ENCODE measurements at regions not wholly inside any gene's neighbourhood (a gene's known extent, or its start where the extent isn't known, plus 50 kb on each side); places are given as distances from the start of the nearest gene placed in this dataset.

DNA sequence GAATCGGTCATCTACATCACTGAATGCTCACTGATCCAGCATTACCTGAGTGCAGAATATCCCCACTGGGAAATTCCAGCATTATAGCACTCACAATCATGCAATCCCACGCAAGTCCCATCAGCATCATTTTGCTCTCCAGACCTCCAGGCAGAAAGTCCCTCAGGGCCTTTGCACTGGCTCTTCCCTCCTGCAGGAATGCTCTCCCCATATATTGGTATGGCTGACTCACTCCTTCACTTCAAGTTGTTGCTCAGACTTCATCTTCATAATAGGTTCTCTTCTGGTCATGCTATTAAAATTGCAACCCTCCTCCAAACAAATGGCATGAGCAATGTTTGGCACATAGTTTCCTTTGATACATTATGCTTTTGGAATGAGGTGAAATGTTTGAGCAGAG is 64.7 kb upstream of the CELF4 start:
- Mint-ChIP-seq H3K4me3 (ENCODE audit: unreplicated experiment) (no peak overlapping the region), H3K27me3 (ENCODE audit: insufficient read depth, unreplicated experiment) (no peaks in the 10 kb centered on the region), H3K36me3 (ENCODE audit: insufficient read depth, unreplicated experiment) (no peaks in the 10 kb centered on the region), H3K4me1 (ENCODE audit: insufficient read depth, unreplicated experiment) (no peaks in the 10 kb centered on the region), H3K9me3 (ENCODE audit: unreplicated experiment) (no peaks in the 10 kb centered on the region), H3K27ac (ENCODE audit: low read depth, unreplicated experiment) (no peak overlapping the region)
- no TSS peak for BruUV-seq (replicated peaks)
- POLR2A ChIA-PET = no interaction called here
- CTCF ChIA-PET = no interaction called here
- no peak for DNase-seq (ENCODE audit: unreplicated experiment)
- intact Hi-C loops (cut with micrococcal nuclease) = no loop called here
- TF ChIP-seq, protein P1, sequence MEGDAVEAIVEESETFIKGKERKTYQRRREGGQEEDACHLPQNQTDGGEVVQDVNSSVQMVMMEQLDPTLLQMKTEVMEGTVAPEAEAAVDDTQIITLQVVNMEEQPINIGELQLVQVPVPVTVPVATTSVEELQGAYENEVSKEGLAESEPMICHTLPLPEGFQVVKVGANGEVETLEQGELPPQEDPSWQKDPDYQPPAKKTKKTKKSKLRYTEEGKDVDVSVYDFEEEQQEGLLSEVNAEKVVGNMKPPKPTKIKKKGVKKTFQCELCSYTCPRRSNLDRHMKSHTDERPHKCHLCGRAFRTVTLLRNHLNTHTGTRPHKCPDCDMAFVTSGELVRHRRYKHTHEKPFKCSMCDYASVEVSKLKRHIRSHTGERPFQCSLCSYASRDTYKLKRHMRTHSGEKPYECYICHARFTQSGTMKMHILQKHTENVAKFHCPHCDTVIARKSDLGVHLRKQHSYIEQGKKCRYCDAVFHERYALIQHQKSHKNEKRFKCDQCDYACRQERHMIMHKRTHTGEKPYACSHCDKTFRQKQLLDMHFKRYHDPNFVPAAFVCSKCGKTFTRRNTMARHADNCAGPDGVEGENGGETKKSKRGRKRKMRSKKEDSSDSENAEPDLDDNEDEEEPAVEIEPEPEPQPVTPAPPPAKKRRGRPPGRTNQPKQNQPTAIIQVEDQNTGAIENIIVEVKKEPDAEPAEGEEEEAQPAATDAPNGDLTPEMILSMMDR (IDR thresholded peaks at IDR 0.05; ENCODE audit: unreplicated experiment) = no peak

DNA sequence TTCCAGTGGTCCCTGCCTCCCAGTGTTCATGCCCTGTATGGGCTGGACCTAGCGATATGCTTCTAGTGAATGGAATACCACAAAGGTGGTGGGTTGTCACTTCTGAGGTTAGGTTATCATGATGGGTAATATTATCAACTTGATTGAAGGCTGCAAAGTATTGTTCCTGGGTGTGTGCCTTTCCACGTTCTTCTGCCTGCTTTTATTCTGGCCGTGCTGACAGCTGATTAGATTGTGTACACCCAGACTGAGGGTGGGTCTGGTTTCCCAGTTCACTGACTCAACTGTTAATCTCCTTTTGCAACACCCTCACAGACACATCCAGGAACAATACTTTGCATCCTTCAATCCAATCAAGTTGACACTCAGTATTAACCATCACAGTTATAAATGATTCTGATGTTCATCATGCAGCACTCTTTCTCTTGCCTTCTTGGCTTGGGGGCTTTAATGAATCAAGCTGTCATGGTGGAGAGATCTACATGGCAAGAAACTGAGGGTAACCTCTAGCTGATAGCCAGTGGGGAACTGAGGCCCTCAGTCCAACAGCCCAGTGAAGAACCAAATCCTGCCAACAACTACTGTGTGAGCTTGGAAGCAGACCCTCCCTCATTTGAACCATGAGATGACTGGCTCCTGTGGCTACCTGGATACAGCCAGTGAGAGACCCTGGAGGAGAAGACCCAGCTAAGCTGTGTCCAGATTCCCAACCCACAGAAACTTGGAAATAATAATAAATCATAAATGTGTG is 63.0 kb upstream of the CELF4 start:
- no peak overlapping the region for H3K27ac Mint-ChIP-seq (ENCODE audit: low read depth, unreplicated experiment)

DNA sequence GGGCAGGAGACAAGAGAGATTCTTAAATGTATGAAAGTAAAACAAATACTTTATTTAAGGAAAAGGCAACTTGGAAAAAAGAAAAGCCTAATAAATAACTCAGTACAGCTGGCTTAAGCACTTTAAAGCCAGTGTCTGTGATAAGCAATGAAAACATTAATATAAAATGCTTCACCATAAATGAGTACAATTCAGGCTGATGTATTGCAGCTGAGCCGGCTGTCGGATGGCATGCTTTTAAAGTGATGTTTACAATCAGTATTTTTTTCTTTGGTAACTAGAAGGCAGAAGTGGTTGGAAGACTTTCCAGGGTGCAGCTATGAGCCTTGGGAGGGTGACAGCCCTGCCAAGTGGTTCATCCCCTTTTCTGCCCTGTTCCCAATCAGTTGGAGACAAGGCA is 58.7 kb upstream of the CELF4 start:
- no peaks in the 10 kb centered on the region for H3K27me3 Mint-ChIP-seq (ENCODE audit: insufficient read depth, unreplicated experiment)
- CTCF ChIA-PET = interaction anchor here (1.2 kb wide), 1 partner anchor 87 kb away, joined by 3 read pairs; no protein-coding TSS in a partner anchor
- no TSS peak for BruUV-seq (replicated peaks)
- POLR2A ChIA-PET = no interaction called here
- intact Hi-C loops (cut with micrococcal nuclease) = no loop called here
- no peaks in the 10 kb centered on the region for H3K36me3 Mint-ChIP-seq (ENCODE audit: insufficient read depth, unreplicated experiment)
- no peak overlapping the region for H3K4me3 Mint-ChIP-seq (ENCODE audit: unreplicated experiment)
- no peak for DNase-seq (ENCODE audit: unreplicated experiment)
- TF ChIP-seq, protein P1 (IDR thresholded peaks at IDR 0.05; ENCODE audit: unreplicated experiment) = no peak
- peaks cover 7% of the 10 kb centered on the region for H3K9me3 Mint-ChIP-seq (ENCODE audit: unreplicated experiment)
- no peak overlapping the region for H3K27ac Mint-ChIP-seq (ENCODE audit: low read depth, unreplicated experiment)
- no peaks in the 10 kb centered on the region for H3K4me1 Mint-ChIP-seq (ENCODE audit: insufficient read depth, unreplicated experiment)

More for the DNA sequence above, 63.0 kb upstream of the CELF4 start:
- no TSS peak for BruUV-seq (replicated peaks)
- Mint-ChIP-seq H3K27me3 (ENCODE audit: insufficient read depth, unreplicated experiment) (no peaks in the 10 kb centered on the region), H3K36me3 (ENCODE audit: insufficient read depth, unreplicated experiment) (no peaks in the 10 kb centered on the region), H3K4me3 (ENCODE audit: unreplicated experiment) (no peak overlapping the region), H3K4me1 (ENCODE audit: insufficient read depth, unreplicated experiment) (no peaks in the 10 kb centered on the region), H3K9me3 (ENCODE audit: unreplicated experiment) (peaks cover 5% of the 10 kb centered on the region)
- intact Hi-C loops (cut with micrococcal nuclease) = no loop called here
- CTCF ChIA-PET = no interaction called here
- TF ChIP-seq, protein P1 (IDR thresholded peaks at IDR 0.05; ENCODE audit: unreplicated experiment) = no peak
- no peak for DNase-seq (ENCODE audit: unreplicated experiment)
- POLR2A ChIA-PET = no interaction called here

DNA sequence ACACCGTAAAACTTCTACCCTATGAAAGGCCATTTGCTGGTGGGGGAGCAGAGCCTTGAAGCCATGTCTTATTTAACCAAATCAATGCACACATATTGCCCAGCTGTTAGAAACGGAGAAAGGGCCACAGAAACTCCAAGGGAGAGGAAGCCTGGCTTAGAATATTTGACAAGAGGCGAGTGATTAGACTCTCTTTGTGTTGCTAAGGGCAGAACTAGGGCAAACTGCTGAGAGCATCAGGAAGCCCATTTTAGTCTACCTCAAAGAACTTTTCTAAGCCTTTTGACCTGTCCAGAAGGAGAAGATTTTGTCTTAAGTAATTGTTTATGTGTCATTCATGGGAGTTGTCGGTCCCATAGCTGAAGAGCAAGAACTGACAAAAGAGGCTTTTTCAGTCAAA is 54.4 kb upstream of the CELF4 start:
- ChIA-PET POLR2A (interaction anchor here (0.6 kb wide), 1 partner anchor 1868 kb away, joined by 4 read pairs; no protein-coding TSS in a partner anchor), CTCF (interaction anchor here (0.7 kb wide), 1 partner anchor 49 kb away, joined by 3 read pairs; no protein-coding TSS in a partner anchor)
- TF ChIP-seq, protein P1 (IDR thresholded peaks at IDR 0.05; ENCODE audit: unreplicated experiment) = no peak
- Mint-ChIP-seq H3K27ac (ENCODE audit: low read depth, unreplicated experiment) (no peak overlapping the region), H3K27me3 (ENCODE audit: insufficient read depth, unreplicated experiment) (no peaks in the 10 kb centered on the region), H3K4me3 (ENCODE audit: unreplicated experiment) (no peak overlapping the region), H3K9me3 (ENCODE audit: unreplicated experiment) (peaks cover 7% of the 10 kb centered on the region), H3K36me3 (ENCODE audit: insufficient read depth, unreplicated experiment) (no peaks in the 10 kb centered on the region), H3K4me1 (ENCODE audit: insufficient read depth, unreplicated experiment) (no peaks in the 10 kb centered on the region)
- BruUV-seq (replicated peaks) = no TSS peak
- intact Hi-C loops (cut with micrococcal nuclease) = no loop called here
- no peak for DNase-seq (ENCODE audit: unreplicated experiment)

All from MCF 10A (cell line).